ENCODE measurements at regions not wholly inside any gene's neighbourhood (a gene's known extent, or its start where the extent isn't known, plus 50 kb on each side); places are given as distances from the start of the nearest gene placed in this dataset.

- DNase-seq = no peak
Observed at GRCh38 chr11:44498089-44498871, 67.2 kb upstream of the CD82 start.

DNA sequence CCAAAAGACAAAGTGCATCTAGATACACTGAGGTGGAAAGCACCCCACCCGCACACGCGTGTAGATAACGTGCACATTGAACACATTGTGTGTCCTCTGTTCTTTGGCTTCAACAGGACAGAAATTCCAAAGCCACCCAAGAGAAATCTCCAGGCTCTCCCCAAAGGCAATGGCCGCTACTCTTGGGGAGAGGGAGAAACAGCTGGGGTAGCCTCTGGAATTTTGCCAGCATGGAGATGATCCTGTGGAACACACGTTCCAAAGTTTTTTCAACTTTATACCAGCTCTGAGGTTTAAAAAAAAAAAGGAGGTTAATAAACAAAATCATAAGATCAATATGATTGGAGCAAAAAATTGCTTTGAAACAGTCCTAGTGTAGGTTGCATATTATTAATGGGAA lies 63.0 kb upstream of the CD82 start:
- no peak for DNase-seq

DNA sequence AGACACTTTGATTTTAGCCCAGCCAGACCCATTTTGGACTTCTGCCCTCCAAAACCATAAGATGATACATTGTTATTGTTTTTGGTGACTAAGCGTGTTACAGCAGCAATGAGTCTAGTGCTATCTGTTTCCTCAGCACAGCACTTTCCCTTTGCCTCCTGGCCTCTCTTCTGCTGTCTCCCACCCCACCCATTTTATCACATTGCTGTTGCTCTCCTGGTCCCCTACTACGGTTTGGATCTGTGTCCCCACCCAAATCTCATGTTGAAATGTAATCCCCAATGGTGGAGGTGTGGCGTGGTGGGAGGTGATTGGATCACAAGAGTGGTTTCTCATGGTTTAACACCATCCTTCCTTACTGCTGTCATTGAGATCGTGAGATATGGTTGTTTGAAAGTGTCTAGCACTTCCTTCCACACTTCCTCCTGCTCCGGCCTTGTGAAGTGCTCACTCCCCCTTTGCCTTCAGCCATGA lies 59.8 kb upstream of the CD82 start:
- DNase-seq = peak; percentile 61

DNA sequence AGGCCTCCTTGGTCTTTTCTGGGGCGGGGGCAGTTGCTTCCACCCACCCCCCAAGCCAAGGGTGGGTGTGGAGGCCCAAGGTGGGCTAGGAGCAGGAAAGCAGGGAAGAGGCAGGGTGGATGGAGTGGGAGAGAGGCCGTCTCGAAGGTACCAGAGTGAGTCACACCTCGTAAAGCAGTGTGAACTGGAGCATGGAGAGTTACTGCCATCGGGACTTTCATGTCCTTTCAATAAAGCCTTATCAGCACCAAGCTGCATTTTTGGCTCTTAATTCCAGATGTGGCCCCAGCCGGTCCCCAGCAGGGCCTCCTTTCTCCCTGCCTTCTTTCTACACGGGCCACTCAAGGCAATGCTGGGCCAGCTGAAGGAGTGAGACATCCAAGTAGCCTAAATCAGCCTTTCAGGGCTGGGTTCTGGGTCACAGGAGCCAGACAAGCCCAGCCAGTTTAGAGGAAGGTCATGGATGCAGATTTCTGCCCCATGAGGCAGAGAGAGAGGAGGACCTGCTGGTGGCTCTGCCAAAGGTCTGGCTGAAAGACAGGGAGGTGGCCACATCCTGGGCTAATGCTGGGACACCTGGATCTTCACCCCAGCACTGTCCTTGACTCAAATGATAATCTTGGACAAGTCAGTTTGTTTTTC lies 59.0 kb upstream of the CD82 start:
- DNase-seq = no peak

GRCh38 chr11:44507491-44507890 lies 58.0 kb upstream of the CD82 start:
- DNase-seq = no peak

GRCh38 chr11:44507896-44508445 lies 57.5 kb upstream of the CD82 start:
- no peak for DNase-seq

- no peak for DNase-seq
Observed at GRCh38 chr11:44509296-44509695, 56.2 kb upstream of the CD82 start.

GRCh38 chr11:44510372-44510771 lies 55.1 kb upstream of the CD82 start:
- no peak for DNase-seq

GRCh38 chr11:44512818-44513217 lies 52.6 kb upstream of the CD82 start:
- no peak for DNase-seq

GRCh38 chr11:44515048-44515447 lies 50.4 kb upstream of the CD82 start:
- DNase-seq = no peak

Data from HCEC 1CT (cell line).